ENCODE measurements at regions not wholly inside any gene's neighbourhood (a gene's known extent, or its start where the extent isn't known, plus 50 kb on each side); places are given as distances from the start of the nearest gene placed in this dataset.

DNA sequence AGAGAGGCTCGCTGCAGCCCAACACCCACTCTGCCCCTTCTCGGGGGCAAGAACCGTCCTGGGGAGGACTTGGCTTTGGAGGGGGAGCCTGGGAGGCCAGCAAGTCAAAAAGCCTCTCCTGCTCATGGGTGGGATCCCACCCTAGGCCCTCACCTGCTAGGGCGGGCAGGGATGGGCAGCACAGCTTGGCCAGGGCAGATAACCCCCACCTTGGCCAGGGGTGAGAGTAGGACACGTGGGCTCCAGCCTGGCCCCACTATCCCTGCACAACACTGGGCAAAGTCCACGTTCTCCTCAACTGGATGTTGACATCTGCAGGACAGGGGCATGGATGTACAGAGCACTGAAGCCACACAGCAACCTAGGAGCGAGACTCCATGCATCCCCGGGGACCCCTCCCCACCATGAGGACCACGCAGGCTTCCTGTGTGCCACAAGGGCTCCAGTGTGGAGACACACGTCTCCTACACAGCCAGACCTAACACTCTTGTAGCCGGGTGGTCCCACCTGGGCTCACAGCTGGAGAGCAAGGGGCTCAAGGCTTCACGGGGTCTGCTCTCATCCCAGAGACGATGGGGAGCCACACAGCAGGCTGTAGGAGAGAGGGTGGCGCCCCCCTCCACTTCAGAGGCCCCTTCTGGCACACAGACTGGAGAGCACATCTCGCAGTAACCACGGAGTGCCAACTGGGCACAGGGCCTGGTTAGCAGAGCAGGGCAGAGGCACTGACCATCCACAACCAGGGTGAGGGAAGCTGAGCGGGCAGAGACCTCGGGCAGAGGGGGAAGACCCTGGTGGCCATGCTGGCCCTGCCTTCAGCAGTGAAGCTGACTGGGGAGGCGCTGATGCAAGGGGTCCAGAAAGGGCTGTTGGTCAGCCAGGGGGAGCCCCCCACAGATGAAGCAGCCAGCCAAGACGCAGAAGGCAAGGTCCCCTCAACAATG is 171.1 kb downstream of the CRYBB2 start:
- Histone ChIP-seq H3K36me3 (ENCODE audit: control insufficient read depth, insufficient read depth, low read length) (peaks cover 2% of the 10 kb centered on the region; the same call in 1 of the 2 replicates), H3K4me3 (ENCODE audit: low read depth, low read length) (no peak overlapping the region), H3K27me3 (ENCODE audit: control insufficient read depth, insufficient read depth, low read length) (no peaks in the 10 kb centered on the region)
- CTCF ChIA-PET = interaction anchor here (1.1 kb wide), 1 partner anchor 13 kb away, joined by 3 read pairs; no protein-coding TSS in a partner anchor
- TF ChIP-seq, protein P1, sequence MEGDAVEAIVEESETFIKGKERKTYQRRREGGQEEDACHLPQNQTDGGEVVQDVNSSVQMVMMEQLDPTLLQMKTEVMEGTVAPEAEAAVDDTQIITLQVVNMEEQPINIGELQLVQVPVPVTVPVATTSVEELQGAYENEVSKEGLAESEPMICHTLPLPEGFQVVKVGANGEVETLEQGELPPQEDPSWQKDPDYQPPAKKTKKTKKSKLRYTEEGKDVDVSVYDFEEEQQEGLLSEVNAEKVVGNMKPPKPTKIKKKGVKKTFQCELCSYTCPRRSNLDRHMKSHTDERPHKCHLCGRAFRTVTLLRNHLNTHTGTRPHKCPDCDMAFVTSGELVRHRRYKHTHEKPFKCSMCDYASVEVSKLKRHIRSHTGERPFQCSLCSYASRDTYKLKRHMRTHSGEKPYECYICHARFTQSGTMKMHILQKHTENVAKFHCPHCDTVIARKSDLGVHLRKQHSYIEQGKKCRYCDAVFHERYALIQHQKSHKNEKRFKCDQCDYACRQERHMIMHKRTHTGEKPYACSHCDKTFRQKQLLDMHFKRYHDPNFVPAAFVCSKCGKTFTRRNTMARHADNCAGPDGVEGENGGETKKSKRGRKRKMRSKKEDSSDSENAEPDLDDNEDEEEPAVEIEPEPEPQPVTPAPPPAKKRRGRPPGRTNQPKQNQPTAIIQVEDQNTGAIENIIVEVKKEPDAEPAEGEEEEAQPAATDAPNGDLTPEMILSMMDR (IDR thresholded peaks at IDR 0.05; ENCODE audit: insufficient read depth, low read depth, low read length) = no peak
- POLR2A ChIA-PET = no interaction called here
- DNase-seq (ENCODE audit: low read depth) = no peak

DNA sequence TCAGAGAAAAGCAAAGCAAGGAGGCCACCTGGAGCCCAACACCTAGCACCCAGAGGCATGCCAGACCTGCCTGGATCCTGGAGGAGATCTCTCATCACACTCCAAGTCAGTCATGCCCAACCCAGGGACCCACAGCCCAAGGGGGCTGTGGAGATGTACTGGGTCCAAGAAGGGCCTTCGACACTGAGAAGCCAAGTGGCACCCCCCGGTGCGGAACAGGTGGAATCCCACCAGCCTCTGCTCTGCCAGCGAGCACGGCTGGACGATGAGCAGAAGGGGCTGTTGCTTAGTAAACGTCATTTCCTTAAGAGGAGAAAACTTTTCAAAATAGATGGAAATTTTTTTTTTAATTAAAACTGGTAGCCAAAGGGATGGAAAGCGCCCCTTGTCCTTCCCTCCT is 171.9 kb upstream of the GRK3 start:
- POLR2A ChIA-PET = no interaction called here
- CTCF ChIA-PET = no interaction called here
- no peaks in the 10 kb centered on the region for H3K27me3 ChIP-seq (ENCODE audit: control insufficient read depth, insufficient read depth, low read length)
- DNase-seq (ENCODE audit: low read depth) = no peak
- TF ChIP-seq, protein P1 (IDR thresholded peaks at IDR 0.05; ENCODE audit: insufficient read depth, low read depth, low read length) = no peak
- peaks cover 2% of the 10 kb centered on the region; the same call in 1 of the 2 replicates for H3K36me3 ChIP-seq (ENCODE audit: control insufficient read depth, insufficient read depth, low read length)
- no peak overlapping the region for H3K4me3 ChIP-seq (ENCODE audit: low read depth, low read length)

DNA sequence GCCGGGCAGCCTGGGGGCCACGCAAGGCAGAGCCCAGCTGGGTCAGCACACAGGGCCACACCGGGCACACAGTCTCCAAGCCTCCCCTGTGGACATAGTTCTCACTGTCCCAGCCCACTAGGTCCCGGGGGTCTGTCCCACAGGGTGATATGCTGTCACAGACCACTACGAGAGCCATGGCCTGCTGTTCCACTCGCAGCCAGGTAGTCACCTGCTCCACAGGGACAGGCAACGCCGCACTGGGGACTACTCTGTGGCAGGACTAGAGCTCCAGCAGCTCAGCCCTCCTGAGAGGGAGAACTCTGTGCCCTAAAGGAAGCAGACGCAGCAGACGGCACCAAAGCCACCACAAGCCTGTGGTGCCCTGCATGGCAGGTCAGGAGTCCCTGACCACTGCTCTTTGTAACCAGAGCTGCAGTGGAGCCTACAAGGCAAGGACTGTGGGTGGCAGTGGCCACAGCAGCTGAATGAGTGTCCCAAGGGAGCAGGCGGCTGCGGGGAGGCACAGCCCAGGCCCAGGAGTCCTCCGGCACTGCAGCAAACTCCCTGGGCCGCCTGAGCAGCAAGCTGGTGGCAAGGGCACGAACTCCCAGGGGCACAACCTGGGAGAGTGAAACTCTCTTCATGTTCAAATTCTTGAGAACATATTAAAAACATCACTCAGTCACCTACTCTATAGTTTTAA is 171.2 kb upstream of the GRK3 start:
- H3K4me3 ChIP-seq (ENCODE audit: low read depth, low read length) = no peak overlapping the region
- no peak for DNase-seq (ENCODE audit: low read depth)
- no peaks in the 10 kb centered on the region for H3K27me3 ChIP-seq (ENCODE audit: control insufficient read depth, insufficient read depth, low read length)
- peaks cover 2% of the 10 kb centered on the region; the same call in 1 of the 2 replicates for H3K36me3 ChIP-seq (ENCODE audit: control insufficient read depth, insufficient read depth, low read length)
- TF ChIP-seq, protein P1 (IDR thresholded peaks at IDR 0.05; ENCODE audit: insufficient read depth, low read depth, low read length) = no peak
- POLR2A ChIA-PET = no interaction called here
- CTCF ChIA-PET = no interaction called here

DNA sequence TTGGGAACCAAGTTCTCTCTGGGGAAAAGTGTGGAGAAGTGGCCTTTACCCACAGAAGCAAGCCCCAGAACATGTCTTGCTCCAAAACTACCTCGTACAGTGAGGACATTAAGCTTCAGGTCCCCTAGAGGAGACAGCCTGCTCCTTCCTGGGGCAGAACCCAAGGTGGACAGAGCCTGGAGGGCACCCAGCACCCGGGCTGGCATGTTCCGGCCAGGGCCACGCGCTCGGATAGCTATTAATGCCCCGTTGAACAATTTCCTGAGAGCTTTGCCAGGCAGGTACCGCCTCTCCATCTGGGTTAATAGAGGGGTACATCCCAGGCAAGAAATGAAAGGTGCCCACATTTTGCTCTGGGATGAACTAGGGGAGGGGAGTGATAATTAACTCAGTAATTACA is 169.0 kb upstream of the GRK3 start:
- Histone ChIP-seq H3K4me3 (ENCODE audit: low read depth, low read length) (no peak overlapping the region), H3K36me3 (ENCODE audit: control insufficient read depth, insufficient read depth, low read length) (peaks cover 1% of the 10 kb centered on the region; the same call in 1 of the 2 replicates), H3K27me3 (ENCODE audit: control insufficient read depth, insufficient read depth, low read length) (no peaks in the 10 kb centered on the region)
- DNase-seq (ENCODE audit: low read depth) = no peak
- ChIA-PET CTCF (no interaction called here), POLR2A (no interaction called here)
- TF ChIP-seq, protein P1 (IDR thresholded peaks at IDR 0.05; ENCODE audit: insufficient read depth, low read depth, low read length) = no peak

DNA sequence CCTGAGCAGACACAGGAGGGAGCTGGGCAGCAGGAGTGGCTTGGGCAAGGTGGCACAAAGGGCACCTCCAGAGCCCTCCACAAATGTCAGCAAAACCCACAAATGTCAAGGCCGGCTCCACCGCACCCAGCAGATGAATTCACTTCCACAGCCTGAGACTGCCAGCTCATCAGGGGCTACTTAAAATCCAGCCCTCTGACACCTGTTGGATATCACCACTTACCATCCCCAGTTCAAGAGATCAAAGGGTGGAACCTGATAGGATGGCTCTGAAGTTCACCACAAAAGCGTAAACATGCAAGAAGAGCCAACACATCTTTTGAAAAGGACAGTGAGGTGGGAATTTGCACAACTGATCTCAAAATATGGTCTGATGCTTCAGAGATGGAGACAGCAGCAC is 168.6 kb upstream of the GRK3 start:
- TF ChIP-seq, protein P1 (IDR thresholded peaks at IDR 0.05; ENCODE audit: insufficient read depth, low read depth, low read length) = no peak
- Histone ChIP-seq H3K27me3 (ENCODE audit: control insufficient read depth, insufficient read depth, low read length) (no peaks in the 10 kb centered on the region), H3K36me3 (ENCODE audit: control insufficient read depth, insufficient read depth, low read length) (no peaks in the 10 kb centered on the region), H3K4me3 (ENCODE audit: low read depth, low read length) (no peak overlapping the region)
- POLR2A ChIA-PET = no interaction called here
- CTCF ChIA-PET = no interaction called here
- no peak for DNase-seq (ENCODE audit: low read depth)

All from BJ (cell line).